ENCODE measurements at regions not wholly inside any gene's neighbourhood (a gene's known extent, or its start where the extent isn't known, plus 50 kb on each side); places are given as distances from the start of the nearest gene placed in this dataset.

DNA sequence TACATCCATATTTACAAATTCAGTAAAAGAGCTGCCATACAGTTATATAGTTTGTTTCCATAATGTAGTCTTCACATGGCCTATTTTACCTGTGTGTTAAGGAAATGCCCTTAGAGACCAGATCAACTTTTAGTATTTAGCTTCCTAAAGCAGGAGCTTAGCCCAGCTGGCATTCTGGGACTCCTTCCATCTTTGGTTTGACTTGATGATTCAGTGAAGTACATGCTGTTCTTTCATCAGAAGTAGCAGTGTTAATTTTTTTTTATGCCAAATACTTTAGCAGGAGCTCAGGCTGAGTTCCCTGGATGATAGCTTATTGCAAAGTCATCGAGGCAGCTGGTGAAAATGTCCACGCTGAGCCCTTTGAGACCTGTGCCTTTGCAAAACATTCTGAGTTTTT is 101.0 kb downstream of the FOXG1 start:
- TF ChIP-seq, protein P1, sequence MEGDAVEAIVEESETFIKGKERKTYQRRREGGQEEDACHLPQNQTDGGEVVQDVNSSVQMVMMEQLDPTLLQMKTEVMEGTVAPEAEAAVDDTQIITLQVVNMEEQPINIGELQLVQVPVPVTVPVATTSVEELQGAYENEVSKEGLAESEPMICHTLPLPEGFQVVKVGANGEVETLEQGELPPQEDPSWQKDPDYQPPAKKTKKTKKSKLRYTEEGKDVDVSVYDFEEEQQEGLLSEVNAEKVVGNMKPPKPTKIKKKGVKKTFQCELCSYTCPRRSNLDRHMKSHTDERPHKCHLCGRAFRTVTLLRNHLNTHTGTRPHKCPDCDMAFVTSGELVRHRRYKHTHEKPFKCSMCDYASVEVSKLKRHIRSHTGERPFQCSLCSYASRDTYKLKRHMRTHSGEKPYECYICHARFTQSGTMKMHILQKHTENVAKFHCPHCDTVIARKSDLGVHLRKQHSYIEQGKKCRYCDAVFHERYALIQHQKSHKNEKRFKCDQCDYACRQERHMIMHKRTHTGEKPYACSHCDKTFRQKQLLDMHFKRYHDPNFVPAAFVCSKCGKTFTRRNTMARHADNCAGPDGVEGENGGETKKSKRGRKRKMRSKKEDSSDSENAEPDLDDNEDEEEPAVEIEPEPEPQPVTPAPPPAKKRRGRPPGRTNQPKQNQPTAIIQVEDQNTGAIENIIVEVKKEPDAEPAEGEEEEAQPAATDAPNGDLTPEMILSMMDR (IDR thresholded peaks at IDR 0.05) = no peak
- no peak for TF ChIP-seq CHD2 (IDR thresholded peaks at IDR 0.05; ENCODE audit: low read length, partially characterized antibody)
- no peak for TF ChIP-seq POLR2A (IDR thresholded peaks at IDR 0.05; ENCODE audit: low read length)
- TF ChIP-seq NR3C1 (IDR thresholded peaks at IDR 0.05) = no peak
- no peak for TF ChIP-seq ZFP36 (IDR thresholded peaks at IDR 0.05; ENCODE audit: borderline replicate concordance, partially characterized antibody)
- no peak for TF ChIP-seq POLR2AphosphoS2 (conservative IDR thresholded peaks at IDR 0.05; ENCODE audit: low read length)
- TF ChIP-seq EP300 (IDR thresholded peaks at IDR 0.05) = no peak
- no peak for TF ChIP-seq KDM1A (IDR thresholded peaks at IDR 0.05; ENCODE audit: low read depth)
- no peak for TF ChIP-seq RNF2 (IDR thresholded peaks at IDR 0.05; ENCODE audit: borderline replicate concordance, low read depth)
- TF ChIP-seq MAFK (IDR thresholded peaks at IDR 0.05; ENCODE audit: partially characterized antibody) = no peak

Measured in A549 (cell line).